A673 (cell line): ENCODE measurements at regions not wholly inside any gene's neighbourhood (a gene's known extent, or its start where the extent isn't known, plus 50 kb on each side); places are given as distances from the start of the nearest gene placed in this dataset.

Source experiments
- BruUV-seq: library from RNA; stranded (reverse); fragments of 400-500 nt; replicated peaks from 2 replicates; lab custom pipeline; 2021; lab: Mats Ljungman, UMichigan
- CTCF ChIA-PET: fragments of 300-600 bp; sonication (Branson Sonifier 250); formaldehyde crosslinking; loops from one replicate; lab custom pipeline; 2022; ENCODE audit warnings: antibody characterized with exemption; lab: Charles Lee
- POLR2A ChIA-PET: fragments of 300-600 bp; sonication (Branson Sonifier 250); formaldehyde crosslinking; loops from one replicate; lab custom pipeline; 2022; ENCODE audit warnings: antibody characterized with exemption; ENCODE audit not compliant: low non-redundant PET; lab: Charles Lee
- DNase-seq: peaks from one replicate; pipeline ENCODE4 v3.0.0-alpha.2; 2015; ENCODE audit warnings: low spot score
- H3K27ac ChIP-seq: fragments of 200-600 bp; sonication (generic); 2 replicates; pipeline ENCODE4 v1.5.1; 2016; ENCODE audit warnings: mixed run types, low read depth, mild to moderate bottlenecking, mixed read lengths, antibody characterized with exemption, low read length; ENCODE audit not compliant: poor library complexity, severe bottlenecking
- H3K27me3 ChIP-seq: fragments of 200-600 bp; sonication (generic); replicated peaks from 2 replicates; pipeline ENCODE4 v1.6.1; 2017; ENCODE audit warnings: mixed run types, low read depth, mild to moderate bottlenecking, mixed read lengths, antibody characterized with exemption, low read length; ENCODE audit not compliant: insufficient read depth, poor library complexity
- H3K36me3 ChIP-seq: fragments of 200-600 bp; sonication (generic); 2 replicates; pipeline ENCODE4 v1.6.1; 2016; ENCODE audit warnings: mixed run types, mild to moderate bottlenecking, mixed read lengths, antibody characterized with exemption, low read length; ENCODE audit not compliant: insufficient read depth, poor library complexity, severe bottlenecking
- H3K4me1 ChIP-seq: fragments of 200-600 bp; sonication (generic); 2 replicates; pipeline ENCODE4 v1.6.1; 2017; ENCODE audit warnings: mixed run types, mild to moderate bottlenecking, mixed read lengths, antibody characterized with exemption, low read length; ENCODE audit not compliant: insufficient read depth, poor library complexity, severe bottlenecking
- H3K4me3 ChIP-seq: fragments of 200-600 bp; sonication (generic); 2 replicates; pipeline ENCODE4 v1.5.1; 2016; ENCODE audit warnings: low read depth, mixed run types, mild to moderate bottlenecking, mixed read lengths, low read length; ENCODE audit not compliant: poor library complexity, severe bottlenecking
- H3K9me3 ChIP-seq: fragments of 200-600 bp; sonication (generic); 2 replicates; pipeline ENCODE4 v1.6.1; 2016; ENCODE audit warnings: mixed run types, low read depth, mild to moderate bottlenecking, mixed read lengths, antibody characterized with exemption, low read length; ENCODE audit not compliant: poor library complexity, severe bottlenecking
- CTCF ChIP-seq: fragments of 300-800, 200-600 bp; sonication (generic); conservative IDR thresholded peaks from 2 replicates; pipeline ENCODE4 v1.5.1; 2017; ENCODE audit warnings: low read depth, mild to moderate bottlenecking, antibody characterized with exemption, low read length, moderate library complexity, mixed read lengths
- EZH2 ChIP-seq: fragments of 200-600 bp; sonication (generic); IDR thresholded peaks from 2 replicates; pipeline ENCODE4 v1.6.1; 2017; ENCODE audit warnings: borderline replicate concordance, low read depth, mild to moderate bottlenecking, mixed read lengths, antibody characterized with exemption, low read length; ENCODE audit not compliant: poor library complexity, severe bottlenecking
- intact Hi-C: fragments of 100-400 bp; cut with micrococcal nuclease; formaldehyde crosslinking; loops from one replicate; pipeline ENCODE4 v1.10.0; 2022; ENCODE audit not compliant: unreplicated experiment

DNA sequence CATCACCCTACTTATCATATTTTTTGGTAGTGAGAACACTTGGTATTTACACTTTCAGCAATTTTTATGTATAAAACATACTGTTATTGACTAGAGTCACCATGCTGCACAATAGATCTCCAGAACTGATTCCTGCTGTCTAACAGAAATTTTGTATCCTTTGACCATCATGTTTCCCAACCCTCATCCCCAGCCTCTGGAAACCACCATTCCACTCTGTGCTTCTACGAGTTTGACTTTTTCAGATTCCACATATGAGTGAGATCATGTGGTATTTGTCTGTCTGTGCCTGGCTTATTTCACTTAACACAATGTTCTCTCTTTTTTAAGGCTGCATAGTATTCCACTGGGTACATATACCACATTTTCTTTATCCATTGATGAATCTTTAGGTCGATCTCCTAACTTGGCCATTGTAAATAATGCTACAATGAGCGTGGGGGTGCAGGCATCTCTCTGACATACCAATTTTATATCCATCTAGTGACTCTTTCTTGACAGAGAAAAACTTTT lies 115.9 kb upstream of the RUNX1 start:
- TF ChIP-seq EZH2 (no peak), CTCF (no peak)
- POLR2A ChIA-PET, result no interaction called here
- Histone ChIP-seq H3K9me3 (peaks cover 4% of the 10 kb centered on the region), H3K36me3 (no peaks in the 10 kb centered on the region), H3K4me1 (no peaks in the 10 kb centered on the region), H3K27ac (no peak overlapping the region), H3K4me3 (no peak overlapping the region), H3K27me3 (no peaks in the 10 kb centered on the region)
- DNase-seq, result no peak
- intact Hi-C loops, result no loop called here
- no TSS peak for BruUV-seq
- CTCF ChIA-PET, result no interaction called here

DNA sequence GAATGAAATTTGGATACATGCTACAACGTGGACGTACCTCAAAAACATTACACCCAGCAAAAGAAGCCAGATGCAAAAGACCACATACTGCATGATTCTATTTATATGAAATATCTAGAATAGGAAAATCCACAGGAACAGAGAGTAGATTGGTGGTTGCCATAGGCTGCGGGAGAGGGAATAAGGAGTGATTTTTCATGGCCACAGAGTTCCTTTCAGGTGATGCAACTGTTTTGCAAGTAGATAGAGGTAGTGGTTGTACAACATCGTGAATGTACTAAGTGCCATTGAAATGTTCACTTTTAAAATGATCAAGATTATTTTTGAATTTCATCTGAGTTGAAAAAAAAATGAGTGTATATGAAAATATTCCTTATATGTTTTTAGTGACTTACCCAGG lies 115.3 kb upstream of the RUNX1 start:
- intact Hi-C loops, result no loop called here
- ChIA-PET CTCF (no interaction called here), POLR2A (no interaction called here)
- TF ChIP-seq EZH2, result no peak
- no peak for TF ChIP-seq CTCF
- Histone ChIP-seq H3K4me3 (no peak overlapping the region), H3K27ac (no peak overlapping the region), H3K9me3 (peaks cover 4% of the 10 kb centered on the region), H3K4me1 (no peaks in the 10 kb centered on the region), H3K36me3 (no peaks in the 10 kb centered on the region), H3K27me3 (no peaks in the 10 kb centered on the region)
- no peak for DNase-seq
- no TSS peak for BruUV-seq

GRCh38 chr21:35163411-35163810 lies 114.3 kb upstream of the RUNX1 start:
- no TSS peak for BruUV-seq

More at GRCh38 chr21:35163411-35163810, 114.3 kb upstream of the RUNX1 start:
- Histone ChIP-seq H3K9me3 (peaks cover 4% of the 10 kb centered on the region), H3K4me1 (no peaks in the 10 kb centered on the region), H3K36me3 (no peaks in the 10 kb centered on the region), H3K27ac (no peak overlapping the region), H3K4me3 (no peak overlapping the region), H3K27me3 (no peaks in the 10 kb centered on the region)
- ChIA-PET CTCF (no interaction called here), POLR2A (no interaction called here)
- TF ChIP-seq CTCF, result no peak
- no peak for TF ChIP-seq EZH2
- DNase-seq, result no peak
- intact Hi-C loops, result no loop called here
